ENCODE measurements at regions not wholly inside any gene's neighbourhood (a gene's known extent, or its start where the extent isn't known, plus 50 kb on each side); places are given as distances from the start of the nearest gene placed in this dataset.

GRCh38 chr1:187537936-187538335 is 709.2 kb downstream of the PLA2G4A start (continued):
- TF ChIP-seq REST (IDR thresholded peaks at IDR 0.05; ENCODE audit: unreplicated experiment): no peak
- TF ChIP-seq EZH2phosphoT487 (IDR thresholded peaks at IDR 0.05; ENCODE audit: unreplicated experiment): no peak
- no peak for TF ChIP-seq JUNB (IDR thresholded peaks at IDR 0.05; ENCODE audit: unreplicated experiment)
- TF ChIP-seq CTCF (conservative IDR thresholded peaks at IDR 0.05; ENCODE audit: low read depth in 2 of 2): no peak

GRCh38 chr1:187549540-187549939 is 720.8 kb downstream of the PLA2G4A start:
- Histone ChIP-seq H3K4me1 (ENCODE audit: insufficient read depth) (no peaks in the 10 kb centered on the region), H3F3A (replicated peaks; ENCODE audit: low read depth) (no peaks in the 10 kb centered on the region), H4K20me1 (replicated peaks; ENCODE audit: insufficient read depth) (no peaks in the 10 kb centered on the region), H3K9me2 (ENCODE audit: insufficient read depth) (peaks cover 11% of the 10 kb centered on the region; the same call in 1 of the 2 replicates), H3K4me2 (no peak overlapping the region), H2AFZ (peak overlapping the region; percentile 91), H3K79me2 (replicated peaks; ENCODE audit: insufficient read depth) (no peaks in the 10 kb centered on the region), H3K27ac (ENCODE audit: low read depth) (no peak overlapping the region), H3K36me3 (ENCODE audit: insufficient read depth) (no peaks in the 10 kb centered on the region; the same call in 1 of the 2 replicates), H3K27me3 (ENCODE audit: insufficient read depth) (no peaks in the 10 kb centered on the region), H3K4me3 (no peak overlapping the region)
- Mint-ChIP-seq H3K36me3 (ENCODE audit: low read depth) (peaks cover 7% of the 10 kb centered on the region), H3K9me3 (peaks cover 15% of the 10 kb centered on the region), H3K4me3 (no peak overlapping the region), H3K27me3 (ENCODE audit: insufficient read depth, low read depth, poor library complexity) (peaks cover 1% of the 10 kb centered on the region), H3K27ac (no peak overlapping the region), H3K4me1 (no peaks in the 10 kb centered on the region)
- no peak for TF ChIP-seq EZH2phosphoT487 (IDR thresholded peaks at IDR 0.05; ENCODE audit: unreplicated experiment)
- no peak for TF ChIP-seq ZNF114 (CRISPR knock-in tag; IDR thresholded peaks at IDR 0.05)
- no peak for TF ChIP-seq ZNF331 (CRISPR knock-in tag; IDR thresholded peaks at IDR 0.05; ENCODE audit: low read depth)
- TF ChIP-seq CTCF (conservative IDR thresholded peaks at IDR 0.05; ENCODE audit: low read depth in 2 of 2): no peak
- no peak for TF ChIP-seq STAT1 (IDR thresholded peaks at IDR 0.05; ENCODE audit: unreplicated experiment)
- no peak for TF ChIP-seq ZNF462 (CRISPR knock-in tag; IDR thresholded peaks at IDR 0.05)
- TF ChIP-seq NANOG (IDR thresholded peaks at IDR 0.05; ENCODE audit: borderline replicate concordance): no peak
- no peak for DNase-seq (ENCODE audit: low spot score)
- no peak for ATAC-seq

All from GM23338 (cell line).